ENCODE measurements at regions not wholly inside any gene's neighbourhood (a gene's known extent, or its start where the extent isn't known, plus 50 kb on each side); places are given as distances from the start of the nearest gene placed in this dataset.

GRCh38 chr2:128733450-128733849 is 414.8 kb upstream of the HS6ST1 start:
- in situ Hi-C loops (cut with HindIII; ENCODE audit: low sequenced_read_pairs), result no loop called here

GRCh38 chr2:128734521-128735295 is 416.0 kb upstream of the HS6ST1 start:
- in situ Hi-C loops (cut with HindIII; ENCODE audit: low sequenced_read_pairs), result no loop called here

DNA sequence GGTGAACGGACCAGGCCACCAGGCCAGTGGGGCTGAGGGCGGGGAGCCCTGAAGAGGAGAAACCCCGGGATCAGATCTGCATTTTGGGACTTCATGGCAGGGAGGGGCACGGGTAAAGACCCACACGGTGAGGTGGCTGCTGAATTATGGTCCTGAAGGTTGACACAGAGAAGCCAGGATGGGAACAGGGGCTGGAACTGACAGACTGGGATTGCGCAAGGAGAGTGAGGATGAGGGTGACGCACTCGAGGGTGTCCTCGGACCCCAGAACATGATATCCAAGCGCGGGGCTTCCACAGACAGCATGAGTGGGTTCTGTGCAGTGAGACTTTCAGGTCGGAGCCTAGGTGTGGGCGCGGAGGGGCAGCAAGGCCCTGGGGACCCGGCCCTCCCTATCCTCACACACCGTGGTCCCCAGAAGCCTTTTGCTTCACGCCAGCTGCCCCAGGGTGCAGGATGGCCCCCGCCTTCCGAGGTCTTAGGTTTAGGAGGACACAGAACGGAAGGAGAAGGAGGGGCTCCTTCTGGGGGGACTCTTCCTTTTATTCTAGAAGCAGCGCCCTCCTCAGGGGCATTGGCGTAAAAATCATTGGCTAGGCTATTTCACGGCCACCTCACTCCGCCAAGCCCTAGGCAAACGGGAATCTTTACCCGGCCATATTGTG is 416.8 kb upstream of the HS6ST1 start:
- in situ Hi-C loops (cut with HindIII; ENCODE audit: low sequenced_read_pairs), result no loop called here

DNA sequence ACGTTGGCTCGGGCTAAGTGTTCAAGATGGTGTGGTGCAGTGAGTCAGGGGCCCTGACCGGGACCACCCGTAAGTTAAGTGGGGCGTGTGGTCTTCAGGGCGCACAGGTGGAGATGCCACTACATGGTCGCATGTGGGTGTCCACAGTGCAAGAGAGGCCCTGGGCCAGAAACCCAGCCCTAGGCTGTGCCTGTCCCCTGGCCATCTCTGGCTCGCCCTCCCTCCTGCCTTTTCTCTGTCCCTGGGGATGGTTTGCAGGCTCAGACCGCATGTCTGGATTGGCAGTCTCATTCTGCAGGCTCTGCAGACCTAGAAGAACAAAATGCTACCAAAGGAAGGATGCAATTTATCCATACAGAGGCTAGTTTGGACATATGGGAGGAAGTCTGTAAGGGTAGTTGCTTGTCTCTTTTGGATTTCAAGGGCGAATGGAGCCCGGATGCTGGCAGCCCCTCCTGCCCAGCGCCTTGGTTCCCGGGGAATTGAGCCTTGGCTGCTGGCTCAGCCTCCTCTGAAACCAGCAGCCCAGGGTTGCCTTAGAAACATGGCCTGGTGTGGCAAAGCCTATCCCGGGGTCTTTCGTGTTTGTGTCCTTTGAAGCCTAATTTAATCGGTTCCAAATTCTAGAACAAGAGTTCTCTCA is 417.5 kb upstream of the HS6ST1 start:
- in situ Hi-C loops (cut with HindIII; ENCODE audit: low sequenced_read_pairs), result no loop called here

GRCh38 chr2:128736689-128737545 is 418.2 kb upstream of the HS6ST1 start:
- in situ Hi-C loops (cut with HindIII; ENCODE audit: low sequenced_read_pairs), result no loop called here

DNA sequence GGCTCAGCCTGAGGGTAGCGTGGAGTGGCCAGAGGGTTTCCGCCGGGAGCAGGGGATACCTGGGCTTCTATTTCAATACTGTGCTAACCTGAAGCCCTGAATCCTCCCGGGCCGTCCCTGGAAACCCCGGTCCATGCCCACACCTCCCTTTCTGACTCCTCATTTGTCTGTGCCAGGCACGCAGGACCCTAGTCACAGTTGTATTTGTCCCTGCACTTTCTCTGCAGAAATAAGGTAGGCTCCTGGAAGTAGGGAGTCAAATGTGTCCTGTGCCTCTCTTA is 418.8 kb upstream of the HS6ST1 start:
- in situ Hi-C loops (cut with HindIII; ENCODE audit: low sequenced_read_pairs), result no loop called here

DNA sequence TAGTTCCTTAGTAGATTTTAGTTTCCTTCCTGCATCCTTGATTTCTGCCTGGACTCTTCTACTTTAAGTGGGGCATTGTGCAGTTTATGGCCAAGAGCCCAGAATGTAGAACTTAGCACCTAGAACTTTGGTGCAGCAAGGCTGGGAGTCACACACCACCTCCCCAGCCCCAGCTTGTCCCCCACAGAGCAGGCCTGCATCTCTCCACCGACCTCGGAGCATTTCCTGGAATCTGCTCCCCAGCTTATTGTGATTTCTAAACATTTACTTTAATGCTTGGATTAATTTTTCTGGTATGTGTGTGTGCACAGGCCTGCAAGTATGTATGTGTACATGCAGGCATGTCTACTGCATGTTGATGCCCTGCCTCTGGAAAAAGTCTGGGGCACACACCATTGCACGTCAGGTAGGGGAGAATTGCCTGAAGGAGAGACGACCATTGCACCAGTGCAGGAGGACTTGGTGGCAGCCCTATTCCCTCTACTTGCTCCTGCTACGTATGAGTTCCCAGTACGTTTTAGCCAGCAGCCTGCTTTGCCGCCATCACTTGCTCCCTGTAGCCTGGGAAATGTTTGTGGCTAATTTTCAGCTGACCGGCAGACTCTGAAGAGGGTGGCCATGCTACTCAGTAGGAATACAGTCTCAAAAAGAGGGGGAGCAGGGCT is 419.9 kb upstream of the HS6ST1 start:
- in situ Hi-C loops (cut with HindIII; ENCODE audit: low sequenced_read_pairs), result no loop called here

DNA sequence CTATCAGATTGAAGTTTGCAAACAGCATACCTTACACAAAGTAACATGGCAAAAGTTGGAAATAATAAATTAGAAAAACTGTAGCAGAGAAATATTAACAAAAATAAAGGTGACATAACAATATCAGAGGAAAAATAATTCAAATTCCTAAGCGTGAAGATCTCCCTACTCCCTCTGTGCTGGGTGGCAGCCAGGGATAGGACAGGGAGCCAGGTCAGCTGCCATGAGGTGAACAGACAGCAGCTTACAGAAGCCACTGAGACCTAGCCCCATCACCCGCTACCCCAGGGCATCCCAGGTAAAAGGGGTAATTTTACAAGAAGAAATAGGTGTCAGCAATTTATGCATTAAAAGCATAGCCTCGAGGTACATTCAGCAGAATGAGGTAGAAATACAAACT is 423.8 kb upstream of the HS6ST1 start:
- in situ Hi-C loops (cut with HindIII; ENCODE audit: low sequenced_read_pairs), result no loop called here

DNA sequence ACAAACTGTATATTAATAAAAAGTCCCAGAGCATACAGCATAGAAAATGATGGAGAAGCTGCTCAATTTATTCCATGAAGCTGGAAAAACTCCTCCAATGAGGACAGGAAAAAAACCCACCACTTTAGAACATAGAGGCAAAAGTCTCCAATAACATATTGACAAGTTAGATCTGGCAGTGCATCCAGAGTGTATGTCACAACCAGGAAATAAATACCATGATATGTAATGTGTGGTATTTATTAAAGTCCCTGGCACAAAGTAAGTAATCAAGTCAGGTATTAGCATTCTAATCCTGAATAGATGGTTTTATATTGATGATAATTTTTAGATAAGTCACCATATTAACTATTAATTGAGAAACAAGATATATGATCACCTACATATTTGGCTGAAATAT is 427.3 kb upstream of the HS6ST1 start:
- in situ Hi-C loops (cut with HindIII; ENCODE audit: low sequenced_read_pairs), result no loop called here

DNA sequence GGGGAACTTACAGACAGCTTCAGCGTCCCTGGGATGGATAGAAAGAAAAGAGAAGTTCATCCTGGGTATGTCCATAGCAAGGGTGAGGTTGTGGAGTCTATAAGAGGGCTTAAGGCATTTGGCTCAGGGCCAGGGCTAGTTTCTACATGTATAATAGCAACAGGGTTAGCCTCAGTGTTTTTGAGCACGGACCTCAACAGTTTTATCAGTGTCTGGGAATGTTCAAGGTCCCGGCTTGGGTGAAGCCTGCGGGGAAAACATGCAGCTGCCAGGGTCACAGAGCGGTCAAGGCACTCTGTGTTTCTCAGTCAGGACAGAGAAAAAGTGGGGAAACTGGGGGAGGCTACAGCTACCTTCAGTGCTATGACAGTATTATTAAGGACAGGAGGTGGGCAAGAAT is 427.7 kb upstream of the HS6ST1 start:
- in situ Hi-C loops (cut with HindIII; ENCODE audit: low sequenced_read_pairs), result no loop called here

DNA sequence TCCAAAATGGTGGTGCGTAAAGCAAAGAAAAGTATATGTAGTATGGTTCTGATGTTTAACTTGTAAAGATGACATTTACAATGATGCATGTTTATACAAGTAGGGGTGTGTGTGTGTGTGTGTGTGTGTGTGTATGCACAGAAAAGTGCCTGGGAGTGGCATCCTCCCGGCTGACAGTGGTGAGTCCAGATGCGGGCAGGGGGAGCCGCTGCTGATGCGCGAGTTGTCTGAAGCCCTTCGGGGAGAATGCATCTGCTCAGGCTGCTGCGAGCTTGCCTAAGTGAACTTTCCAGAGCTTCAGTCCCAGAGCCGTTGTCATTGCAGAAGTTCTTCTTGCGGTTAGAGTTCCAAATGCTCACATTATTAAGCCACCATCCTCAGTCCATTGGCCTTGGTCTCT is 429.7 kb upstream of the HS6ST1 start:
- in situ Hi-C loops (cut with HindIII; ENCODE audit: low sequenced_read_pairs), result no loop called here

DNA sequence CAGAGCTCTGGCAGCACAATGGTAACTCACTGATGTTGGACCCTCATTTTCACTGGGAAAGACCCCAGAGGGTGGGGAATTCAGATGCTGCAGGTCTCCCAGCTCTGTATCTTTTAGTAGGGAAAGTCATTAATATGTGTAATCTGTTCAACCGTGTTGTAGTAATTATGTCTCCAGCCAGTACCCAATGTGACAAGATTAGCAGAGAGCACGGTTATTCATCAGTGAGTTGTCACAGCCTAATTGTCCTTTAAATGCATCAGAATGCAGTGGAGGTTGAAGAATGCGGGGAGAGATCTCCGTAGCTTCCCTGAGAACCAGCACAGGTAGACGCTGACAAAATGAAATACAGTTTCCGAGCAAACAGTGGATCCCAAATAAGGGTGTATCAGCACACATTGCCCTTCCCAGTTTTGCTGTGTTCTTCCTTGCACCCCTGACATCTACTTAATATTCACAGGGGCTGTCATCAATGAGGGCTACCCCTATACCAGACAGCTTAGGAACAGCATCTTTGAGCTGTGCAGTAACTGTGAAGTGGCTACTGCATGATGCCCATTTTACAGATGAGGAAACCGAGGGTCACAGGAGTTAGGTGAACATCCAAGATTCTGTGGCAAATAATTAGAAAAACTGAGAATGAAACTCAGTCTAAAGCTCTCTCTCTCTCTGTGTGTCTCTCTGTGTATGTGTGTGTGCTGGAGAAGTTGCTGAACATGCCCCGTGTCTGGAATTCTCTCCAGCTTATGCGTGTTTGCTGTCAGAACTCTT is 430.4 kb upstream of the HS6ST1 start:
- in situ Hi-C loops (cut with HindIII; ENCODE audit: low sequenced_read_pairs), result no loop called here

DNA sequence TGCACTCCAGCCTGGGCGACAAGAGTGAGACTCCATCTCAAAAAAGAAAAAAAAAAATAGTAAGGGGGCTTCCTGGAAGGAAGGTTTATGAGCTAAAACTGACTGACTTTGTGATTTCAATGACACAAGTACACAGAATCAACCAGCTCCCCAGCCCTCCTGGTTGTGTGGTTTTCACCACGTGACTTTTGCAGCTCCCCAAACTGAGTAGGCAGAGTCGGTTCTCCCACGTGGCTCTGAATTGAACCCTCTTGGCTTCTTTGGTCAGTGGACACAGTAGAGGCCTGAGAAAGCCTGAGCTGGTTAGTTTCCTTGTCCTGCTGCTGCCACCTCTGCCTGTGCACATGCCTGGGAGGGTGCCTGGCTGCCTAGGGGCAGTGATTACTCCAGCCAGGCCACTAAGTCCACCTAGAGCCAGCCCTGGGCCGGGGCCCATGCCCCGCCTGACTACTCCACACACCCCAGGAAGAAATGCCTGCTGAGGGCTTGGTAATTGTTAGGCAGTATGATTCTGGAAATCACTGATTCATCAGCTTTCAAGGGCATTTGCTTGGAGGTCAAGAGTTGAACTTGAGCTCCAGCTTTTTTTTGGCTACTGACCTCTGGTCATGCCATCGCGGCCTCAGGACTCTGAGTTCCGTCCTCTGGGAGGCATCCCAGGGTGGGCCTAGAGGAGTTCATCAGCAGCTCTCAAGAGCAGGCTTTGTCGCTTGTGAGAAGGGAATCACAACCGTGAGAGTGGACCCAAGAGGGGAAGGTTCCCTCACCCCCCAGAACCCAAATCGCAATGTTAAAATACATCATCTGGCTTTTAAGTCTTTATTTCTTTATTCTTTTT is 431.9 kb upstream of the HS6ST1 start:
- in situ Hi-C loops (cut with HindIII; ENCODE audit: low sequenced_read_pairs), result no loop called here

- in situ Hi-C loops (cut with HindIII; ENCODE audit: low sequenced_read_pairs), result no loop called here
Observed at GRCh38 chr2:128751746-128752145, 433.1 kb upstream of the HS6ST1 start.

DNA sequence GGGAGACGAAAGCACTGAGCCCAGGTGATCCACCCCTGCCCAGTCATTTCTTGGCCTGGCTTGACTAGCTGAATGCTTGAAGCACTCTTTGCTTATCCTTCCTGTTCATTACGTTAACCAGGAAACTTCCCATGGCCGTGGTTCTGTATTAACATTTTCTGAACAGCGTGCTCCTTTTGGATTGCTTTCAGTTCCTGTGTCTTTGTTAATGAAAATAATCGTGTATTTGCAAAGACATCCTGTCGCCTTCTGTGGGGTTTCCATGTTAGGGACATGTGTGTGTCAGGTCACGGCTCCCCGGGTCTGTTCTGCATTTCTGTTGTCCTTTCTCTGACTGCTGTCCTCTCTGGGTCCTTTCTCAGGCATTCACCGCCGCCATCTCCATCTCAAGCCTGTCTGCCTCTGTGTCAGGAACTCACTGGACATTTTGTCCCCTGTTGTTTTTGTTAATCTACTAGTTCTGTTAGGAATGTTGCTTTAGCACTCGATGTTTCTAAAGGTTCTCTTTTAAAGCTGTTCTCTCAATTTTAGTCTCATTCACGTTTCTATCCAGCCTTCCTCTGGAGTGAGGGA is 434.1 kb upstream of the HS6ST1 start:
- in situ Hi-C loops (cut with HindIII; ENCODE audit: low sequenced_read_pairs), result no loop called here

DNA sequence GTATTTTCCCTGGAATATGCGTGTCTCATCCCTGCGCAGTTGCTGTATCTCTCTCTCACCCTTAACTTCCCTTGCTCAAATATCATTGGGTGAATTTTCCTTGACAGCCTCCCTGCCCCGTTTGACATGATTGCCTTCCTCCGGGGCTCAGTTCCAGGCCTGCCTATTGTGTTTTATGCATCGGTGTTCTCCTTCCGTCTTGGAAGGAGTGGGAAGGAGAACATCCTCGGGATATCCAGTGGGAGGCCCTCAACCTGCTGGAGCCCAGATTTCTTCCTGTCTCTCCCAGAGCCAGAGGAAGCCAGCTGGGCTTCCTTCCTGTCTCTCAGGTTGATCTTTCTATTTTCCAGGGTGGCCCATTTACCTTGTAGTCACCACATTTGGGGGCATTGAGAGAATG is 434.7 kb upstream of the HS6ST1 start:
- in situ Hi-C loops (cut with HindIII; ENCODE audit: low sequenced_read_pairs), result no loop called here

GRCh38 chr2:128753800-128754199 is 435.1 kb upstream of the HS6ST1 start:
- in situ Hi-C loops (cut with HindIII; ENCODE audit: low sequenced_read_pairs), result no loop called here

DNA sequence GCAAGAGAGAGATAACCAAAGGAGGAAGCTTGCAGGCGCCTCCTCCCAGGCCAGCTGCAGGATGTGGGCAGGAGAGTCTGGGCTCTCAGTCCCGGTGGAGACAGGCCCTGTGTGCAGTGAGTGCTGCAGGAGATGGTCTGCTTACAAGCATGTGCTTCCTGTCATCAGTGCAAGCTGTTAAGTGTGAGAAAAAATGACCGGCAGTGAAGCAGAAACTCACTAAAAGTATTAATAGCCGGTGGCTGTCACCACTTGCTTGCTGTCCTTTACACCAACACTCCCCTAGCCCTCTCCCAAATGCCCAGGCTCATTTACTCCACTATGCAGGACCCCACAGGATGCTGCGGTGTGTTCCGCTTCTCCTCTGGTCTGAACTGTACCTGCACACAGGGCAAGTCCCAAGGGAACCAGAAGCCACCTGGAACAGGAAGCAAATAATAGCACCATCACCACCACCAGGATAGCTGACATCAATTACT is 435.6 kb upstream of the HS6ST1 start:
- in situ Hi-C loops (cut with HindIII; ENCODE audit: low sequenced_read_pairs), result no loop called here
